Tibial nerve (tissue), 4 donors: ENCODE measurements at regions not wholly inside any gene's neighbourhood (a gene's known extent, or its start where the extent isn't known, plus 50 kb on each side); places are given as distances from the start of the nearest gene placed in this dataset.

Experiments
- CTCF ChIP-seq, 5 experiments: fragments of 200-600 bp in 3 of 5; fragments of 450-650 bp in 2 of 5; sonication (generic) in 3 of 5; IDR thresholded peaks; one replicate each; pipeline ENCODE4 v1.5.1; 2016 to 2019; ENCODE audit warnings: antibody characterized with exemption in 5 of 5, mild to moderate bottlenecking in 3 of 5, moderate library complexity in 2 of 5
- EP300 ChIP-seq, 2 donors: sonication (generic); formaldehyde crosslinking; IDR thresholded peaks; one replicate each; pipeline ENCODE4 v1.6.1; 2017; ENCODE audit warnings: antibody characterized with exemption in 2 of 2, mild to moderate bottlenecking in 1 of 2
- POLR2A ChIP-seq, 2 donors: fragments of 450-650 bp; IDR thresholded peaks; one replicate each; pipeline ENCODE4 v1.6.1; 2017; ENCODE audit warnings: antibody characterized with exemption in 2 of 2, mild to moderate bottlenecking in 2 of 2, moderate library complexity in 2 of 2

- TF ChIP-seq POLR2A (IDR thresholded peaks at IDR 0.05) (no peak), CTCF (IDR thresholded peaks at IDR 0.05) (no peak), EP300 (IDR thresholded peaks at IDR 0.05) (no peak)
Measured at GRCh38 chr15:94877833-94878232, 646.5 kb downstream of the MCTP2 start.
